Fibroblast of lung (primary cell): ENCODE measurements at regions not wholly inside any gene's neighbourhood (a gene's known extent, or its start where the extent isn't known, plus 50 kb on each side); places are given as distances from the start of the nearest gene placed in this dataset.

ENCODE experiments used
- DNase-seq, 2 donors: peaks; one replicate each; pipeline versions ENCODE4 v3.0.0 to v3.0.0-alpha.2; 2010; ENCODE audit warnings: low read depth in 2 of 2
- H2AFZ ChIP-seq: 2 replicates; pipeline ENCODE4 v1.5.1; 2012; ENCODE audit warnings: low read length, control low read depth, inconsistent platforms
- H3K27ac ChIP-seq: 2 replicates; pipeline ENCODE4 v1.5.1; 2011; ENCODE audit warnings: low read length, control low read depth; ENCODE audit not compliant: insufficient read depth
- H3K27me3 ChIP-seq: 2 replicates; pipeline ENCODE4 v1.5.1; 2011; ENCODE audit warnings: mild to moderate bottlenecking, low read length; ENCODE audit not compliant: control insufficient read depth, insufficient read depth
- H3K36me3 ChIP-seq: 2 replicates; pipeline ENCODE4 v1.5.1; 2011; ENCODE audit warnings: low read length; ENCODE audit not compliant: control insufficient read depth, insufficient read depth
- H3K4me1 ChIP-seq: 2 replicates; pipeline ENCODE4 v1.5.1; 2011; ENCODE audit warnings: low read length; ENCODE audit not compliant: control insufficient read depth, insufficient read depth; ENCODE audit errors: extremely low read depth
- H3K4me2 ChIP-seq: 2 replicates; pipeline ENCODE4 v1.5.1; 2011; ENCODE audit warnings: low read length, control low read depth; ENCODE audit not compliant: insufficient read depth; ENCODE audit errors: extremely low read depth
- H3K4me3 ChIP-seq, 4 experiments: fragments of 200-600 bp in 1 of 4; sonication (generic) in 1 of 4; replicated peaks in 1 of 4; 2 replicates each; pipeline ENCODE4 v1.5.1; 2011 to 2016; ENCODE audit warnings: low read length in 4 of 4, low read depth in 3 of 4, mild to moderate bottlenecking in 3 of 4, control low read depth in 2 of 4, inconsistent platforms in 1 of 4, mixed read lengths in 1 of 4; ENCODE audit not compliant: insufficient read depth in 1 of 4; ENCODE audit errors: control extremely low read depth in 1 of 4
- H3K79me2 ChIP-seq: 2 replicates; pipeline ENCODE4 v1.5.1; 2012; ENCODE audit warnings: mild to moderate bottlenecking, low read length, inconsistent platforms; ENCODE audit not compliant: control insufficient read depth, insufficient read depth
- H3K9ac ChIP-seq: 2 replicates; pipeline ENCODE4 v1.5.1; 2011; ENCODE audit warnings: mild to moderate bottlenecking, low read length, control low read depth; ENCODE audit not compliant: insufficient read depth
- H3K9me3 ChIP-seq: 2 replicates; pipeline ENCODE4 v1.5.1; 2012; ENCODE audit warnings: low read depth, low read length; ENCODE audit not compliant: control insufficient read depth, insufficient read depth
- H4K20me1 ChIP-seq: 2 replicates; pipeline ENCODE4 v1.5.1; 2011; ENCODE audit warnings: low read length; ENCODE audit not compliant: control insufficient read depth, insufficient read depth; ENCODE audit errors: extremely low read depth
- CTCF ChIP-seq, 2 donors: IDR thresholded peaks in 1 of 2; conservative IDR thresholded peaks in 1 of 2; 1 replicate in 1 of 2; 2 replicates in 1 of 2; pipeline ENCODE4 v1.5.1; 2011 to 2012; ENCODE audit warnings: low read length in 2 of 2, control low read depth in 1 of 2, inconsistent platforms in 1 of 2, low read depth in 1 of 2, mild to moderate bottlenecking in 1 of 2
- EZH2 ChIP-seq: IDR thresholded peaks from 2 replicates; pipeline ENCODE4 v1.5.1; 2012; ENCODE audit warnings: low read length, control low read depth, mild to moderate bottlenecking; ENCODE audit errors: missing control alignments

DNA sequence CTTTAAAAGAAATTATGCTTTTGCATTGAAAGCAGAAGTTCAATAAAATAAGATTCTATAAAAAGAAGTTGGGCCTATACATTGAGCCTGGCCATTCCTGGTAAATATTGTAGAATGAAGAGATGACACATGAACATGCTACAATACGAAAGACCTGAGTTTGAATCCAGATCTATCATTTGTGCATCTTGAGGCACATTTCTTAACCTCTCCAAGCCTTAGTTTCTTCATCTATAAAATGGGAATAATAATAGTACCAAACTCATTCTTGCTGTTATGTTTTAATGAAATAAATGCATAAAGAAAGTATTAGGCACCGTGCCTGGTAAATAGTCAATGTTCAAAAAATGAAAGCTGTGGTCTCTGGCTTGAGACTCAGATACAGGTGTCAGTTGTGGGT, 76.9 kb upstream of the PHACTR2 start:
- Histone ChIP-seq H3K4me1 (peaks cover 2% of the 10 kb centered on the region), H3K79me2 (no peaks in the 10 kb centered on the region), H3K27me3 (no peaks in the 10 kb centered on the region), H4K20me1 (no peaks in the 10 kb centered on the region), H3K9me3 (no peaks in the 10 kb centered on the region), H3K27ac (no peak overlapping the region), H3K9ac (no peak overlapping the region), H3K36me3 (no peaks in the 10 kb centered on the region), H2AFZ (no peak overlapping the region), H3K4me2 (no peak overlapping the region), H3K4me3 (no peak overlapping the region)
- no peak for TF ChIP-seq EZH2
- TF ChIP-seq CTCF (conservative IDR thresholded peaks at IDR 0.05 in 1 of 2, IDR thresholded peaks at IDR 0.05 in 1 of 2; ENCODE audit: low read depth in 1 of 2, low read length in 2 of 2), result no peak
- DNase-seq, result no peak

DNA sequence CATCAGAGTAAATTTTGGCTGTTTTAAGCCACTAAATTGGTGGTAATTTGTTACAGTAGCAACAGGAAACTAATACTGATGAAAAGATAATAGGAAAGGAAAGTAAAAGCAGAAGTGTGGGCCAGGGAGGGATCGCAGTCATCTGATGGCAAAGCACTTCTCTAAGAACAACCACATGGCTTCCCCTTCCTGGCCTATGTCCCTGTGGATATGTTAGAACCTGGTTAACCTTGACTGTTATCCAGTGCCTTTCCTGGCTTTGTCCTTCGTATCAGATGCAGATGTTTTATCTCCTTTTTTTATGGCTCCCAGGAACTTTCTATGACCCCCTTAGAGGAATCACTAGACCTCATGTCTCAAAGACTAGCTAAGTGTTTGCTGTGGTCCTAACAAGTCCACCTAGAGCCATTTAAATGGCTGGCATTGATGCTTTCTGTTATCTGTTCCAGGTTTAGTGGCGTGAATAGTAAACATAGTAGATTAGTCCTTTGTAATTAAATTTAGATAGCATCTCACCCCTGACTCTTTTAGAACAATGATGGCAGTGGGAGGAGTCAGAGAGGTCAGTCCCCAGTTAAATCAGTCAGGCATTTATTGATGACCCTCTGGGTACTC, 79.2 kb upstream of the PHACTR2 start:
- no peaks in the 10 kb centered on the region for H3K79me2 ChIP-seq
- no peak overlapping the region for H3K4me3 ChIP-seq
- TF ChIP-seq CTCF (conservative IDR thresholded peaks at IDR 0.05 in 1 of 2, IDR thresholded peaks at IDR 0.05 in 1 of 2; ENCODE audit: low read depth in 1 of 2, low read length in 2 of 2) (no peak), EZH2 (no peak)
- H2AFZ ChIP-seq, result no peak overlapping the region
- H3K4me1 ChIP-seq, result peaks cover 12% of the 10 kb centered on the region
- H3K9me3 ChIP-seq, result no peaks in the 10 kb centered on the region
- no peaks in the 10 kb centered on the region for H3K27me3 ChIP-seq
- H3K9ac ChIP-seq, result no peak overlapping the region
- H3K36me3 ChIP-seq, result no peaks in the 10 kb centered on the region
- no peak overlapping the region for H3K27ac ChIP-seq
- H3K4me2 ChIP-seq, result no peak overlapping the region
- no peak for DNase-seq
- no peaks in the 10 kb centered on the region for H4K20me1 ChIP-seq

DNA sequence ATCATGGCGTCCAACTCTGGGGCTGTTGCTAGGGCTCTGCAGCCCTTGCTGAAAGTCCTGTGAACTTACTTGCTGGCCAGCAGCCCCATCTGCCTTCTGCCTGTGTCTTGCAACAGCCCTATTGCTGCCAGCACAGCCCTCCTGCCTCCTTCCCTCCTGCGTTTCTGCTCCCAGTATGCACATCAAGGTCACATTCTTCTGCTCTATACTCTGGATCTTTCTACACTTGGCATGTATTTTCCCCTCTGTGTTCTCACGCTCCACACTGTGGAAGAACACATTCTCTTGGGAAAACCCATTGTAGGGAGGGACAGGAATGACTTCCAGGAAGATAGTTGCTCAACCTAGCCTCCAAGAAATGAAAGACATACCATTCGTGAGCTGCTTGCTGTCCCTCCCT, 80.9 kb upstream of the PHACTR2 start:
- Histone ChIP-seq H3K79me2 (no peaks in the 10 kb centered on the region), H4K20me1 (no peaks in the 10 kb centered on the region), H3K9me3 (no peaks in the 10 kb centered on the region), H3K27me3 (no peaks in the 10 kb centered on the region), H3K36me3 (no peaks in the 10 kb centered on the region), H3K4me1 (peaks cover 12% of the 10 kb centered on the region), H3K9ac (no peak overlapping the region), H3K4me3 (no peak overlapping the region), H3K27ac (no peak overlapping the region), H3K4me2 (no peak overlapping the region), H2AFZ (no peak overlapping the region)
- DNase-seq, result peak; percentile 12 to 64
- TF ChIP-seq EZH2, result no peak
- TF ChIP-seq CTCF (conservative IDR thresholded peaks at IDR 0.05 in 1 of 2, IDR thresholded peaks at IDR 0.05 in 1 of 2; ENCODE audit: low read depth in 1 of 2, low read length in 2 of 2), result no peak
